ENCODE measurements at regions not wholly inside any gene's neighbourhood (a gene's known extent, or its start where the extent isn't known, plus 50 kb on each side); places are given as distances from the start of the nearest gene placed in this dataset.
A peak's percentile ranks its signal among the peaks of the same experiment; 100 is the strongest.

DNA sequence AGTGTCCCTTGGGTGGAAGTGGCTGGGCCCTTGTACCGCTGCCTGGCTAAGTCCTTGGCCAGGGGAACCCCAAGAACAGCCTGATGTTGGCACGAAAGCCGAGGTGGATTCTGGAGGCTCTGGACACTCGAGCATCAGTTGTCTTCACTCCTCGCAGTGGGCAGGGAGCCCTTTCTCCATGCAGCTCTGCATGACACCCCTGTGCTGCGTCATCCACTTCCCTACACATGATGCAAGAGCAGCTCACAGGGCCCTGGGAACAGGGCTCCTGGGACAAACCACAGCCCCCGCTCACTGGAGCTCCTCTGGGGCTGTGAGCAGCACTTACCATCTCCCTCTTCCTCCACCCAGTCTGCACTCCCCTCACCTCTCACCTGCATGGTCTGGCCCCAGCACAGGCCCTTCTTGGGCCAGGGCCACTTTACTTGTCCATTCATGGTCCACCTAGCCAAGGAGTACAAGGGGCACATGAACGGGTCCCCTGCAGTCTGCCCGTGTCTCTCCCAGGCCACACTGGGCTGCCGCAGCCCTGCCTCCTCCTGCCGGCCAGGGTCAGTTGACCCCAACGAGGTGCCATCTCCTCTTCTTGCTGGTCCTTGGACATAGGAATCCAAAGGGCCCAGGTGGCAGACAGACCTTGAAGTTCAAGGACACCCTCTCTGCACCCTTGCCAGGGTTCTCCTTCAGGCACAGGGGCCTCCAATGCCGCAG, 66.5 kb downstream of the IGF2 start:
- no peak overlapping the region for H3K4me3 ChIP-seq (ENCODE audit: insufficient read depth, low read depth, low read length)
- DNase-seq: peak; percentile 30
- H3K9me3 ChIP-seq (ENCODE audit: control insufficient read depth, insufficient read depth, low read length): 0 out of 2 replicates have a peak, but pooled peaks cover 2% of the 10 kb centered on the region
- no peak overlapping the region for H2BK5ac ChIP-seq (ENCODE audit: low read depth, low read length, poor library complexity, severe bottlenecking)
- TF ChIP-seq CEBPB (IDR thresholded peaks at IDR 0.05; ENCODE audit: low read depth, low read length): peak; percentile 68
- no peak for TF ChIP-seq MAZ (IDR thresholded peaks at IDR 0.05; ENCODE audit: borderline replicate concordance, low read depth, low read length)
- H3K27me3 ChIP-seq (ENCODE audit: control insufficient read depth, insufficient read depth, low read length): peaks cover 34% of the 10 kb centered on the region
- peaks cover 12% of the 10 kb centered on the region for H3K9me1 ChIP-seq (ENCODE audit: insufficient read depth, low read length)
- no peak overlapping the region for H3K4ac ChIP-seq (ENCODE audit: low read depth, low read length)
- no peak for ATAC-seq (ENCODE audit: low read depth)
- H4K20me1 ChIP-seq (ENCODE audit: insufficient read depth, low read length): no peaks in the 10 kb centered on the region
- no peaks in the 10 kb centered on the region for H3K79me1 ChIP-seq (ENCODE audit: low read depth in 1 of 2, low read length in 2 of 2)
- ChIA-PET POLR2A (ENCODE audit: unreplicated experiment) (no interaction called here), CTCF (no interaction called here)
- no peak overlapping the region for H3K27ac ChIP-seq (ENCODE audit: insufficient read depth, low read length)
- H2BK120ac ChIP-seq (ENCODE audit: low read depth, low read length): no peak overlapping the region
- H4K8ac ChIP-seq (ENCODE audit: low read depth in 2 of 2, low read length in 2 of 2): no peak overlapping the region
- dilution Hi-C loops (cut with HindIII; ENCODE audit: low sequenced_read_pairs, unreplicated experiment): no loop called here
- no peaks in the 10 kb centered on the region for H3K36me3 ChIP-seq (ENCODE audit: control insufficient read depth, insufficient read depth, low read length)
- H3K23ac ChIP-seq (ENCODE audit: low read depth, low read length): no peak overlapping the region
- no TSS peak for BruUV-seq (replicated peaks)
- H2AK9ac ChIP-seq (replicated peaks; ENCODE audit: low read depth, low read length, poor library complexity): no peak overlapping the region
- WGBS, 2 experiments (ENCODE audit: extremely low coverage in 2 of 2, insufficient read length in 1 of 2): 71% methylated on average over 7 of the region's 13 CpGs; no CpG with 5 or more reads in 1 of the 2 experiments
- no peak overlapping the region for H2BK15ac ChIP-seq (ENCODE audit: low read depth, low read length)
- H2AK5ac ChIP-seq (ENCODE audit: low read depth, low read length): no peak overlapping the region
- no peak overlapping the region for H4K91ac ChIP-seq (ENCODE audit: insufficient read depth, low read depth, low read length)
- H4K5ac ChIP-seq (ENCODE audit: low read depth, low read length): no peak overlapping the region
- H2AFZ ChIP-seq (replicated peaks; ENCODE audit: low read length, poor library complexity): peak overlapping the region; percentile 23
- no peak overlapping the region for H3K18ac ChIP-seq (ENCODE audit: low read depth, low read length)
- intact Hi-C loops (cut with micrococcal nuclease): no loop called here
- H3K4me2 ChIP-seq (ENCODE audit: low read depth, low read length): no peak overlapping the region
- H2BK20ac ChIP-seq (ENCODE audit: low read depth, low read length): no peak overlapping the region
- H3K56ac ChIP-seq (ENCODE audit: extremely low read depth, insufficient read depth, low read length): no peak overlapping the region
- H3K9ac ChIP-seq (ENCODE audit: low read depth, low read length): no peak overlapping the region
- in situ Hi-C loops (cut with MboI; ENCODE audit: low sequenced_read_pairs): no loop called here
- H3K4me1 ChIP-seq (ENCODE audit: control insufficient read depth, insufficient read depth, low read length): peaks cover 6% of the 10 kb centered on the region
- H3K14ac ChIP-seq (replicated peaks; ENCODE audit: low read depth, low read length): no peak overlapping the region; the same call in 1 of the 2 replicates
